Spleen (tissue), 7 donors: ENCODE measurements at regions not wholly inside any gene's neighbourhood (a gene's known extent, or its start where the extent isn't known, plus 50 kb on each side); places are given as distances from the start of the nearest gene placed in this dataset.

Experiments used
- CTCF ChIP-seq, 11 experiments: fragments of 200-600 bp in 7 of 11; fragments of 450-650 bp in 4 of 11; sonication (generic) in 4 of 11; IDR thresholded peaks in 8 of 11; conservative IDR thresholded peaks in 3 of 11; 1 replicate in 7 of 11; 2 replicates in 4 of 11; pipeline versions ENCODE4 v1.4.0 to v1.8.0; 2016 to 2021; ENCODE audit warnings: antibody characterized with exemption in 11 of 11, inconsistent platforms in 4 of 11, mild to moderate bottlenecking in 1 of 11
- POLR2A ChIP-seq, 3 donors: fragments of 450-650 bp; IDR thresholded peaks; one replicate each; pipeline ENCODE4 v1.5.1; 2017; ENCODE audit warnings: antibody characterized with exemption in 3 of 3, mild to moderate bottlenecking in 1 of 3
- donor health status: DM: no; HTN: no; CAD: no; lungs with moderate emphysema.
- donor health status: DM: no; HTN: no; CAD: no.
- donor health status: DM: no; HTN: no; CAD: no.

- TF ChIP-seq POLR2A (IDR thresholded peaks at IDR 0.05): peak in 1 of 3 donors; percentile 21
- TF ChIP-seq CTCF (IDR thresholded peaks at IDR 0.05 in 8 of 11, conservative IDR thresholded peaks at IDR 0.05 in 3 of 11): peak in 1 of 11 experiments; percentile 5
These were observed 227.6 kb upstream of the PRSS16 start for GRCh38 chr6:27019651-27020552.
